RWPE2 (cell line): ENCODE measurements at regions not wholly inside any gene's neighbourhood (a gene's known extent, or its start where the extent isn't known, plus 50 kb on each side); places are given as distances from the start of the nearest gene placed in this dataset.

Source experiments
- ATAC-seq: fragments of 200-7000 bp; cut with Tn5 transposase; 3 replicates; pipeline ENCODE4 v1.9.1; 2021; ENCODE audit warnings: low read depth
- DNase-seq: peaks from one replicate; pipeline ENCODE4 v3.0.0-alpha.2; 2020; ENCODE audit warnings: low spot score
- H3K27ac ChIP-seq: fragments of 450-650 bp; 2 replicates; pipeline ENCODE4 v1.5.1; 2017; ENCODE audit warnings: mild to moderate bottlenecking; ENCODE audit not compliant: poor library complexity, severe bottlenecking
- H3K27me3 ChIP-seq: fragments of 250-450 bp; sonication (Bioruptor Pico); 2 replicates; pipeline ENCODE4 v1.5.1; 2021; ENCODE audit warnings: mild to moderate bottlenecking, moderate library complexity; ENCODE audit not compliant: insufficient read depth, poor library complexity, severe bottlenecking
- H3K36me3 ChIP-seq: fragments of 250-450 bp; sonication (Bioruptor Pico); 2 replicates; pipeline ENCODE4 v1.5.1; 2020; ENCODE audit warnings: low read depth, mild to moderate bottlenecking, moderate library complexity
- H3K4me1 ChIP-seq: fragments of 250-450 bp; sonication (Bioruptor Pico); 2 replicates; pipeline ENCODE4 v1.5.1; 2021; ENCODE audit warnings: mild to moderate bottlenecking, moderate library complexity; ENCODE audit not compliant: insufficient read depth, poor library complexity, severe bottlenecking
- H3K4me3 ChIP-seq: fragments of 250-450 bp; sonication (Bioruptor Pico); 2 replicates; pipeline ENCODE4 v1.5.1; 2021; ENCODE audit warnings: mild to moderate bottlenecking, moderate library complexity; ENCODE audit not compliant: severe bottlenecking
- H3K9me3 ChIP-seq: fragments of 250-450 bp; sonication (Bioruptor Pico); 2 replicates; pipeline ENCODE4 v1.5.1; 2021; ENCODE audit warnings: mild to moderate bottlenecking, moderate library complexity; ENCODE audit not compliant: severe bottlenecking
- CTCF ChIP-seq: fragments of 450-650 bp; IDR thresholded peaks from one replicate; pipeline ENCODE4 v1.5.1; 2017; ENCODE audit warnings: mild to moderate bottlenecking, moderate library complexity; ENCODE audit not compliant: poor library complexity, severe bottlenecking

GRCh38 chr4:62408454-62408853, 1208.3 kb downstream of the ADGRL3 start:
- peaks cover 1% of the 10 kb centered on the region for H3K9me3 ChIP-seq
- TF ChIP-seq CTCF: peak; percentile 35
- no peaks in the 10 kb centered on the region for H3K36me3 ChIP-seq
- no peak for DNase-seq
- H3K27ac ChIP-seq: no peak overlapping the region
- no peak for ATAC-seq
- H3K27me3 ChIP-seq: no peaks in the 10 kb centered on the region
- H3K4me1 ChIP-seq: no peaks in the 10 kb centered on the region
- H3K4me3 ChIP-seq: no peak overlapping the region

DNA sequence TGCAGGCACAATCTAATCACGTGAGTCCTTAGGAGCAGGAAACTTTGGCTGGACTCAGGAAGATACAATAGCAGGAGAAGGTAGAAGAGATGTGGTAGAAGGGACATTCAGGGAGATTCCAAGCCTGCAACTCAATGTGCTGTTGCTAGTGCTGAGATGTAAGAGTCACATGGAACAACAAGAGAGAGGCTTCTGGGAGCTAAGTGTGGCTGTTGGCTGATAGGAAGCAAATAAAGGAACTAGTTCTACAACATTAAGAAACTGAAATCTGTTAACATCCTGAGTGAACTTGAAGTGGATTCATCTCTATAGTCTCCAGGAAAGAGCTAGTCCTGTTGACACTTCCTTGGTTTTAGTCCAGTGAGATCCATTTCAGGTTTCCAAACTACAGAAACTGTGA, 1207.4 kb downstream of the ADGRL3 start:
- Histone ChIP-seq H3K4me3 (no peak overlapping the region), H3K9me3 (peaks cover 1% of the 10 kb centered on the region), H3K4me1 (no peaks in the 10 kb centered on the region), H3K27ac (no peak overlapping the region), H3K36me3 (no peaks in the 10 kb centered on the region), H3K27me3 (no peaks in the 10 kb centered on the region)
- TF ChIP-seq CTCF: no peak
- ATAC-seq (no peak), DNase-seq (no peak)

DNA sequence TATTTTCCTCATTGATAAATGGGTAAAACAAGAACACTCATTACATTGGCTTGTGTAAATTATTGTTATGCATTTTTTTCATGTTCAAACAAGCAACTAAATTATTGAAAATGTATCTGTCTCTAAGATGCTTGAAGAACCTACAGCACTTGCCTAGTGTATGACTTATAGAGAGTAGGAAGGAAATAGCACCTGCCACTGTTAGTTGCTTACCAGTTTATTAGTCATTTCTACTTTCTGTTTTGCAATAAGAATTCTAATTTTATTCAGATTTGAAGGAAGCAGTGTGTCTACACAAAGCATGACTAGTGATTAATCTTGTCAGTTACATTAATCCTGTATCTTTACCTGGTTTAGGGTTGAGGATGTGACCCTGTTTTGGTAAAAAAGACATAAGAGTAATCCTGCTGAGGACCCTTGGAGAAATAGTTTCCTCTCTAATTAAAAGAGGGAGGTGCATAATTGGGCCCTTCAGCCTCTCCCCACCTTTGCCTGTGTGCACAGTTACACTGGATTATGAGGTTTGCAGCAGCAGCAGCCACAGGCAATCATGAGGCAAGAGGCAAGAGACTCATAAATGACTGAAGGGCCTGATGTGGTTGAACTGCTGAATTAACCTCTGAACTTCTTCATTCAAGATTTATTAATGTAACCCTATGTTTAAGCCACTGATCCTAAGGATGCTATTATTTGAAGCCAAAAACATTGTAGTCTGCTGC, 1202.1 kb downstream of the ADGRL3 start:
- no peaks in the 10 kb centered on the region for H3K9me3 ChIP-seq
- ATAC-seq (no peak; the same call in 2 of the 3 replicates), DNase-seq (no peak)
- H3K27ac ChIP-seq: no peak overlapping the region
- H3K36me3 ChIP-seq: no peaks in the 10 kb centered on the region
- no peak for TF ChIP-seq CTCF
- no peaks in the 10 kb centered on the region for H3K27me3 ChIP-seq
- H3K4me3 ChIP-seq: no peak overlapping the region
- no peaks in the 10 kb centered on the region for H3K4me1 ChIP-seq

- Histone ChIP-seq H3K4me1 (no peaks in the 10 kb centered on the region), H3K36me3 (no peaks in the 10 kb centered on the region), H3K4me3 (no peak overlapping the region), H3K27me3 (no peaks in the 10 kb centered on the region), H3K27ac (no peak overlapping the region), H3K9me3 (no peaks in the 10 kb centered on the region)
- TF ChIP-seq CTCF: no peak
- no peak for DNase-seq
- ATAC-seq: no peak
Observed at GRCh38 chr4:62399242-62399641, 1199.1 kb downstream of the ADGRL3 start.

- ATAC-seq (no peak), DNase-seq (no peak)
- Histone ChIP-seq H3K36me3 (no peaks in the 10 kb centered on the region), H3K4me3 (no peak overlapping the region), H3K9me3 (no peaks in the 10 kb centered on the region), H3K27ac (no peak overlapping the region), H3K4me1 (no peaks in the 10 kb centered on the region), H3K27me3 (no peaks in the 10 kb centered on the region)
- TF ChIP-seq CTCF: no peak
Observed at GRCh38 chr4:62398318-62398717, 1198.2 kb downstream of the ADGRL3 start.
